Endothelial cell of umbilical vein (primary cell): ENCODE measurements at regions not wholly inside any gene's neighbourhood (a gene's known extent, or its start where the extent isn't known, plus 50 kb on each side); places are given as distances from the start of the nearest gene placed in this dataset.

Experiments used
- BruUV-seq: library from RNA; stranded (reverse); fragments of 400-500 nt; replicated peaks from 2 replicates; lab custom pipeline; 2021; lab: Mats Ljungman, UMichigan
- CTCF ChIA-PET: fragments of 300-600, 350-600 bp; sonication (Branson Sonifier 250); formaldehyde crosslinking; loops from one replicate; lab custom pipeline; 2021; ENCODE audit warnings: antibody characterized with exemption, inconsistent platforms; lab: Charles Lee
- POLR2A ChIA-PET: fragments of 300-600, 350-600 bp; sonication (Branson Sonifier 250); formaldehyde crosslinking; loops from one replicate; lab custom pipeline; 2021; ENCODE audit warnings: antibody characterized with exemption, inconsistent platforms; lab: Charles Lee
- DNase-seq: peaks from one replicate; pipeline ENCODE4 v3.0.0-alpha.2; 2011; ENCODE audit warnings: low read depth, low spot score
- FAIRE-seq: peaks from 2 replicates; lab custom pipeline; 2011; peaks lifted over from hg19 to GRCh38; lab: Jason Lieb, UNC
- H2AFZ ChIP-seq: 2 replicates; pipeline ENCODE4 v1.6.0; 2012; ENCODE audit warnings: low read depth, low read length, control low read depth, inconsistent platforms
- H3K27ac ChIP-seq: 2 replicates; pipeline ENCODE4 v1.5.1; 2011; ENCODE audit warnings: low read depth, mild to moderate bottlenecking, control low read depth, low read length, moderate library complexity; ENCODE audit not compliant: insufficient read depth
- H3K27me3 ChIP-seq, 2 experiments: 2 replicates each; pipeline versions ENCODE4 v1.6.0 to v1.6.1; 2011; ENCODE audit warnings: low read length in 2 of 2, mixed read lengths in 1 of 2; ENCODE audit not compliant: control insufficient read depth in 2 of 2, insufficient read depth in 2 of 2
- H3K36me3 ChIP-seq, 2 experiments: 2 replicates in 1 of 2; 3 replicates in 1 of 2; pipeline ENCODE4 v1.5.1; 2011; ENCODE audit warnings: low read length in 2 of 2, mild to moderate bottlenecking in 1 of 2, moderate library complexity in 1 of 2; ENCODE audit not compliant: control insufficient read depth in 2 of 2, insufficient read depth in 2 of 2; ENCODE audit errors: extremely low read depth in 1 of 2
- H3K4me1 ChIP-seq: 3 replicates; pipeline ENCODE4 v1.5.1; 2011; ENCODE audit warnings: mild to moderate bottlenecking, low read length; ENCODE audit not compliant: control insufficient read depth, insufficient read depth; ENCODE audit errors: extremely low read depth
- H3K4me2 ChIP-seq: 2 replicates; pipeline ENCODE4 v1.6.1; 2011; ENCODE audit warnings: low read length, control low read depth, mixed read lengths; ENCODE audit not compliant: insufficient read depth
- H3K4me3 ChIP-seq, 3 experiments: fragments of 200-600 bp in 1 of 3; sonication (generic), shearing (Covaris generic) in 1 of 3; replicated peaks in 1 of 3; 2 replicates each; pipeline ENCODE4 v1.5.1; 2011 to 2016; ENCODE audit warnings: control low read depth in 3 of 3, low read length in 3 of 3, mild to moderate bottlenecking in 2 of 3, inconsistent platforms in 1 of 3, low read depth in 1 of 3, moderate library complexity in 1 of 3; ENCODE audit not compliant: insufficient read depth in 1 of 3
- H3K79me2 ChIP-seq: 2 replicates; pipeline ENCODE4 v1.6.0; 2012; ENCODE audit warnings: low read length, inconsistent platforms; ENCODE audit not compliant: control insufficient read depth, insufficient read depth
- H3K9ac ChIP-seq: replicated peaks from 2 replicates; pipeline ENCODE3; 2011; ENCODE audit warnings: low read length, control low read depth; ENCODE audit not compliant: insufficient read depth; ENCODE audit errors: extremely low read depth
- H3K9me1 ChIP-seq: replicated peaks from 3 replicates; pipeline ENCODE4 v1.6.0; 2011; ENCODE audit warnings: mild to moderate bottlenecking, low read length; ENCODE audit not compliant: control insufficient read depth, insufficient read depth; ENCODE audit errors: extremely low read depth
- H3K9me3 ChIP-seq: replicated peaks from 2 replicates; pipeline ENCODE4 v1.5.1; 2012; ENCODE audit warnings: low read length, inconsistent platforms; ENCODE audit not compliant: control insufficient read depth, insufficient read depth
- H4K20me1 ChIP-seq: replicated peaks from 2 replicates; pipeline ENCODE3; 2011; ENCODE audit warnings: mild to moderate bottlenecking, low read length; ENCODE audit not compliant: control insufficient read depth, insufficient read depth; ENCODE audit errors: extremely low read depth
- CTCF ChIP-seq, 2 donors: IDR thresholded peaks; 1 replicate in 1 of 2; 2 replicates in 1 of 2; pipeline ENCODE4 v1.5.1; 2011; ENCODE audit warnings: low read length in 2 of 2, mild to moderate bottlenecking in 2 of 2, moderate library complexity in 2 of 2, control low read depth in 1 of 2, inconsistent platforms in 1 of 2, low read depth in 1 of 2; ENCODE audit not compliant: insufficient read depth in 1 of 2; ENCODE audit errors: extremely low read depth in 1 of 2
- EZH2 ChIP-seq: IDR thresholded peaks from 2 replicates; pipeline ENCODE4 v1.6.1; 2012; ENCODE audit warnings: borderline replicate concordance, low read depth, mild to moderate bottlenecking, moderate library complexity, low read length, inconsistent platforms; ENCODE audit not compliant: severe bottlenecking
- FOS ChIP-seq: IDR thresholded peaks from 2 replicates; pipeline ENCODE4 v1.6.1; 2011; ENCODE audit warnings: mild to moderate bottlenecking, low read length, moderate library complexity, borderline replicate concordance; ENCODE audit not compliant: insufficient read depth
- GATA2 ChIP-seq: IDR thresholded peaks from 2 replicates; pipeline ENCODE4 v1.7.0; 2011; ENCODE audit warnings: low read depth, mild to moderate bottlenecking, moderate library complexity, mixed read lengths, low read length; ENCODE audit not compliant: insufficient read length, insufficient read depth
- JUN ChIP-seq: IDR thresholded peaks from 2 replicates; pipeline ENCODE4 v1.6.1; 2011; ENCODE audit warnings: borderline replicate concordance, low read depth; ENCODE audit not compliant: insufficient read length, insufficient read depth
- MYC ChIP-seq: IDR thresholded peaks from one replicate; pipeline ENCODE4 v1.6.1; 2011; ENCODE audit warnings: mild to moderate bottlenecking, low read depth, low read length
- POLR2A ChIP-seq: IDR thresholded peaks from 2 replicates; pipeline ENCODE4 v1.6.1; 2012; ENCODE audit warnings: low read depth, mild to moderate bottlenecking, control low read depth, low read length
- POLR2AphosphoS5 ChIP-seq: IDR thresholded peaks from 2 replicates; pipeline ENCODE4 v1.6.1; 2012; ENCODE audit warnings: low read depth, mild to moderate bottlenecking, control low read depth, low read length, moderate library complexity; ENCODE audit not compliant: insufficient read depth
- dilution Hi-C: fragments of 300-500 bp; cut with MboI; formaldehyde crosslinking; loops from one replicate; pipeline ENCODE4 v1.15.0; 2019; ENCODE audit warnings: low sequenced_read_pairs; ENCODE audit not compliant: extremely low pct_ligation_motif_present
- intact Hi-C: fragments of 100-400 bp; cut with micrococcal nuclease; formaldehyde crosslinking; loops from one replicate; pipeline ENCODE4 v1.10.0; 2022
- TF ChIP-seq, protein P1 (sequence below): IDR thresholded peaks from 2 replicates; pipeline ENCODE4 v1.6.1; 2011; ENCODE audit not compliant: insufficient read depth, insufficient read length

DNA sequence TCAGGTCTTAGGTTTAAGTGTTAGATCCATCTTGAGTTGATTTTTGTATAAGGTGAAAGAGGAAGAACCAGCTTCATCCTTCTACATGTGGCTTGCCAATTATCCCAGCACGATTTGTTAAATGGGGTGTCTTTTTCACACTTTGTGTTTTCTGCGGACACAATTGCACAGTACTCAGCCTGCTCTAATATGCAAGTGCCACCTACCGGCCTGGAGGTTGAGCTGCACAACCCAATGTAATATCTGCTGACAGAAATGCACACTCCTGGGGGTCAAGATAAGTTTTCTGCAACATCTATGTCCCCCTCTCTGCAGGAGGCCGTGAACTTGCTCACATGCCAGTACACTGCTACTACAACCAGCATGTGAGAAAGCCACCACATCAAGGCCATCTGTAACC lies 791.9 kb upstream of the ROBO1 start:
- H3K4me1 ChIP-seq, result no peaks in the 10 kb centered on the region
- H3K27ac ChIP-seq, result no peak overlapping the region
- no peak overlapping the region for H3K4me2 ChIP-seq
- FAIRE-seq (no peak), DNase-seq (no peak)
- no peaks in the 10 kb centered on the region for H3K27me3 ChIP-seq
- TF ChIP-seq EZH2 (no peak), POLR2AphosphoS5 (no peak)
- TF ChIP-seq, protein P1, sequence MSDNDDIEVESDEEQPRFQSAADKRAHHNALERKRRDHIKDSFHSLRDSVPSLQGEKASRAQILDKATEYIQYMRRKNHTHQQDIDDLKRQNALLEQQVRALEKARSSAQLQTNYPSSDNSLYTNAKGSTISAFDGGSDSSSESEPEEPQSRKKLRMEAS, result no peak
- no peaks in the 10 kb centered on the region for H3K36me3 ChIP-seq
- H3K79me2 ChIP-seq, result no peaks in the 10 kb centered on the region
- no peak overlapping the region for H2AFZ ChIP-seq
- POLR2A ChIA-PET, result no interaction called here
- intact Hi-C loops, result no loop called here
- no peaks in the 10 kb centered on the region for H3K9me3 ChIP-seq
- CTCF ChIA-PET, result no interaction called here
- no peaks in the 10 kb centered on the region for H4K20me1 ChIP-seq
- BruUV-seq, result no TSS peak
- no peak overlapping the region for H3K9ac ChIP-seq
- no peaks in the 10 kb centered on the region for H3K9me1 ChIP-seq
- dilution Hi-C loops, result no loop called here
- no peak overlapping the region for H3K4me3 ChIP-seq

- Histone ChIP-seq H3K9me3 (no peaks in the 10 kb centered on the region), H4K20me1 (no peaks in the 10 kb centered on the region), H3K79me2 (no peaks in the 10 kb centered on the region), H2AFZ (no peak overlapping the region), H3K4me3 (no peak overlapping the region), H3K9me1 (no peaks in the 10 kb centered on the region), H3K27ac (no peak overlapping the region), H3K9ac (no peak overlapping the region), H3K27me3 (no peaks in the 10 kb centered on the region), H3K4me2 (no peak overlapping the region), H3K4me1 (no peaks in the 10 kb centered on the region), H3K36me3 (no peaks in the 10 kb centered on the region)
- intact Hi-C loops (no loop called here), dilution Hi-C loops (no loop called here)
- DNase-seq (no peak), FAIRE-seq (no peak)
- TF ChIP-seq MYC, result no peak
- no peak for TF ChIP-seq CTCF (IDR thresholded peaks at IDR 0.05; ENCODE audit: extremely low read depth in 1 of 2, insufficient read depth in 1 of 2, low read depth in 1 of 2, low read length in 2 of 2)
- no peak for TF ChIP-seq JUN
- TF ChIP-seq, protein P1, result no peak
- no peak for TF ChIP-seq GATA2
- TF ChIP-seq POLR2AphosphoS5, result no peak
- no peak for TF ChIP-seq FOS
- no peak for TF ChIP-seq POLR2A
- TF ChIP-seq EZH2, result no peak
- BruUV-seq, result no TSS peak
- POLR2A ChIA-PET, result no interaction called here
- CTCF ChIA-PET, result no interaction called here
These were observed 789.0 kb upstream of the ROBO1 start for GRCh38 chr3:80556763-80557162.
